H9 (cell line): ENCODE measurements at regions not wholly inside any gene's neighbourhood (a gene's known extent, or its start where the extent isn't known, plus 50 kb on each side); places are given as distances from the start of the nearest gene placed in this dataset.

Source experiments
- DNase-seq: peaks from one replicate; pipeline ENCODE4 v3.0.0-alpha.2; 2017
- H2AFZ ChIP-seq: one replicate; pipeline ENCODE4 v1.6.1; 2013; ENCODE audit warnings: mild to moderate bottlenecking, low read length, control low read depth, moderate library complexity
- H2AK5ac ChIP-seq: 2 replicates; pipeline ENCODE4 v1.6.1; 2013; ENCODE audit warnings: low read length, control low read depth, mixed read lengths; ENCODE audit not compliant: insufficient read length
- H2BK120ac ChIP-seq: one replicate; pipeline ENCODE4 v1.6.1; 2013; ENCODE audit warnings: low read depth, mild to moderate bottlenecking, low read length, control low read depth, inconsistent platforms; ENCODE audit not compliant: poor library complexity, severe bottlenecking
- H2BK12ac ChIP-seq: 2 replicates; pipeline ENCODE4 v1.6.1; 2013; ENCODE audit warnings: low read length, control low read depth, mixed read lengths, low read depth; ENCODE audit not compliant: insufficient read length
- H2BK15ac ChIP-seq: 2 replicates; pipeline ENCODE4 v1.6.1; 2013; ENCODE audit warnings: low read depth, low read length, control low read depth
- H2BK20ac ChIP-seq: one replicate; pipeline ENCODE4 v1.6.1; 2013; ENCODE audit warnings: low read depth, mild to moderate bottlenecking, low read length, control low read depth, inconsistent platforms; ENCODE audit not compliant: poor library complexity, severe bottlenecking
- H2BK5ac ChIP-seq: 2 replicates; pipeline ENCODE4 v1.6.1; 2013; ENCODE audit warnings: low read length, control low read depth, mixed read lengths; ENCODE audit not compliant: insufficient read length
- H3K14ac ChIP-seq: 2 replicates; pipeline ENCODE4 v1.6.1; 2013; ENCODE audit warnings: low read length, control low read depth; ENCODE audit not compliant: insufficient read depth
- H3K18ac ChIP-seq: 2 replicates; pipeline ENCODE4 v1.6.1; 2013; ENCODE audit warnings: low read depth, mild to moderate bottlenecking, mixed read lengths, low read length, control low read depth; ENCODE audit not compliant: insufficient read length
- H3K23ac ChIP-seq: 2 replicates; pipeline ENCODE4 v1.6.1; 2013; ENCODE audit warnings: low read length, control low read depth, mixed read lengths, low read depth; ENCODE audit not compliant: insufficient read length
- H3K23me2 ChIP-seq: 2 replicates; pipeline ENCODE4 v1.6.1; 2013; ENCODE audit warnings: low read depth, mild to moderate bottlenecking, mixed read lengths, low read length, control low read depth; ENCODE audit not compliant: insufficient read length, poor library complexity, severe bottlenecking
- H3K27ac ChIP-seq: 2 replicates; pipeline ENCODE4 v1.5.1; 2013; ENCODE audit warnings: low read length, control low read depth, mixed read lengths, low read depth; ENCODE audit not compliant: insufficient read length
- H3K27me3 ChIP-seq: 2 replicates; pipeline ENCODE4 v1.6.1; 2013; ENCODE audit warnings: low read length, control low read depth, inconsistent platforms; ENCODE audit not compliant: insufficient read depth
- H3K4ac ChIP-seq: 2 replicates; pipeline ENCODE4 v1.6.1; 2013; ENCODE audit warnings: low read depth, mild to moderate bottlenecking, control low read depth, inconsistent platforms, low read length, moderate library complexity
- H3K4me1 ChIP-seq: 2 replicates; pipeline ENCODE4 v1.6.1; 2013; ENCODE audit warnings: low read length, control low read depth, inconsistent platforms; ENCODE audit not compliant: insufficient read depth
- H3K4me2 ChIP-seq: 2 replicates; pipeline ENCODE4 v1.6.1; 2013; ENCODE audit warnings: low read length, control low read depth, mixed read lengths; ENCODE audit not compliant: insufficient read length, insufficient read depth
- H3K56ac ChIP-seq: 2 replicates; pipeline ENCODE4 v1.6.1; 2013; ENCODE audit warnings: low read depth, mild to moderate bottlenecking, mixed read lengths, low read length, control low read depth; ENCODE audit not compliant: insufficient read length
- H3K79me1 ChIP-seq: 2 replicates; pipeline ENCODE4 v1.6.1; 2013; ENCODE audit warnings: low read depth, mild to moderate bottlenecking, moderate library complexity, low read length, control low read depth, inconsistent platforms; ENCODE audit not compliant: insufficient read depth, poor library complexity, severe bottlenecking
- H3K79me2 ChIP-seq: 2 replicates; pipeline ENCODE4 v1.6.1; 2013; ENCODE audit warnings: low read length, control low read depth, inconsistent platforms; ENCODE audit not compliant: insufficient read depth
- H3K9ac ChIP-seq: 2 replicates; pipeline ENCODE4 v1.6.1; 2013; ENCODE audit warnings: low read length, control low read depth, mixed read lengths; ENCODE audit not compliant: insufficient read length; ENCODE audit errors: extremely low read depth
- H3K9me3 ChIP-seq: one replicate; pipeline ENCODE4 v1.6.1; 2013; ENCODE audit warnings: low read depth, low read length, inconsistent platforms; ENCODE audit not compliant: control insufficient read depth
- H3T11ph ChIP-seq: one replicate; pipeline ENCODE4 v1.6.1; 2013; ENCODE audit warnings: mild to moderate bottlenecking, low read length, control low read depth, inconsistent platforms
- H4K20me1 ChIP-seq: one replicate; pipeline ENCODE4 v1.6.1; 2013; ENCODE audit not compliant: control insufficient read depth, insufficient read length, insufficient read depth
- H4K5ac ChIP-seq: 2 replicates; pipeline ENCODE4 v1.6.1; 2013; ENCODE audit warnings: low read depth, mild to moderate bottlenecking, mixed read lengths, low read length, control low read depth; ENCODE audit not compliant: insufficient read length
- H4K8ac ChIP-seq: replicated peaks from 2 replicates; pipeline ENCODE4 v1.6.1; 2013; ENCODE audit warnings: low read length, control low read depth, mixed read lengths, low read depth; ENCODE audit not compliant: insufficient read length
- H4K91ac ChIP-seq: 2 replicates; pipeline ENCODE4 v1.6.1; 2013; ENCODE audit warnings: low read depth, mild to moderate bottlenecking, moderate library complexity, mixed read lengths, low read length, control low read depth; ENCODE audit not compliant: insufficient read length
- H3K27ac Mint-ChIP-seq, 3 experiments: 2 replicates in 2 of 3; 3 replicates in 1 of 3; pipeline ENCODE4 v1.8.0; 2020 to 2021; ENCODE audit warnings: mixed read lengths in 3 of 3, mild to moderate bottlenecking in 1 of 3, moderate library complexity in 1 of 3
- H3K27me3 Mint-ChIP-seq: 2 replicates; pipeline ENCODE4 v1.8.0; 2021; ENCODE audit warnings: low read depth, mild to moderate bottlenecking, moderate library complexity, mixed read lengths
- H3K36me3 Mint-ChIP-seq, 3 experiments: 2 replicates in 2 of 3; 3 replicates in 1 of 3; pipeline ENCODE4 v1.8.0; 2020 to 2021; ENCODE audit warnings: low read depth in 3 of 3, mixed read lengths in 3 of 3; ENCODE audit not compliant: insufficient read depth in 1 of 3
- H3K4me1 Mint-ChIP-seq, 2 experiments: 2 replicates each; pipeline ENCODE4 v1.8.0; 2020; ENCODE audit warnings: mixed read lengths in 2 of 2
- H3K4me3 Mint-ChIP-seq, 2 experiments: 2 replicates in 1 of 2; 3 replicates in 1 of 2; pipeline ENCODE4 v1.8.0; 2020 to 2021; ENCODE audit warnings: mild to moderate bottlenecking in 2 of 2, mixed read lengths in 2 of 2, moderate library complexity in 1 of 2
- H3K9me3 Mint-ChIP-seq, 2 experiments: 2 replicates in 1 of 2; 3 replicates in 1 of 2; pipeline ENCODE4 v1.8.0; 2020; ENCODE audit warnings: mild to moderate bottlenecking in 2 of 2, mixed read lengths in 2 of 2, moderate library complexity in 1 of 2
- WGBS: extraction: QIAGEN DNeasy Blood & Tissue Kit; methylation state at CpG from one replicate; pipeline ENCODE4 v1.1.7; 2013; ENCODE audit warnings: missing lambda C conversion rate, low lambda C conversion rate, mixed read lengths; ENCODE audit not compliant: insufficient read length; ENCODE audit errors: extremely low coverage; 5-methylcytosine and 5-hydroxymethylcytosine counted together
- TF ChIP-seq, protein P1 (sequence below): fragments of 200-600 bp; sonication (generic); conservative IDR thresholded peaks from 3 replicates; pipeline ENCODE4 v1.8.0; 2021; ENCODE audit warnings: antibody characterized with exemption, mild to moderate bottlenecking

DNA sequence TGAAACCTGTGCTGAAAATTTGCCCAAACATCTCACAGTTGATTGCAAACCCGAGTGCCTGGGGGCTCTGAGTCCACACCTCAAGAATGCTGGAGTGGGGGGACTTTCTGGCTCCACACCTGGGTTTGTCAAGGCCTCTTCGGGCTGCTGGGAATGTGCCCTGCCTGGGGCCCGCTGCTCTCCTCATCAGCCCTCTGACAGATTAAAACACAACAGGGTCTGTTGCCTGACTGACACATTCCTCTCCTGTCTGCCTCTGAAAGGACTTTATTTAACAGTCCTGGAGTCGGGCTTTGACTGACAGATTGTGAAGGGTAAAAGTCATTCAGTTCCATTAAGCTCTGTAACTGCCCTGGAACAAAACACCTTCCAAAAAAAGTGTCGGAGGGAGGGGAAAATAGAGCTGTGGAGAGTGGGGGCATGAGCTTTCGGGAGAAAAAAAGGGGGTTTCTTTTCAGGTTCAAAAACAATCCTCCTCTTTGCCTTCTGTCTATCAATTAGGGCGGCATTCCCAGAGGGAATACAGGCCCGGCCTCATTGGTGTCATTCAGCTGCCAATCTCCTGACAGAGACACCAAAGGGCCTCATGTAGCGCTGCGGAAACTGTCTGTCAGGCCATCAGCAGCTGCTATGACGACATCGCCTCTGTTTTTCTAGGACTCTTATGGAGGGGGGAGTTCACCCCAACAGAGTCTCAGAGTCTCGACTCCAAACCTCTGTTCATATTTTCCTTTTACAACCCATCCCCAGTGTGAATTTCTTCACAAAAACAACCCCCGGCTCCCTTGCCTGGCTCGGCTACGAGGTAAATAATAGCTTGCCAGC, 398.8 kb upstream of the NFE2L3 start:
- Histone ChIP-seq H4K91ac (no peak overlapping the region), H3K79me2 (no peaks in the 10 kb centered on the region), H3K27me3 (no peaks in the 10 kb centered on the region), H3K27ac (no peak overlapping the region), H3K23ac (no peak overlapping the region), H3K9me3 (no peaks in the 10 kb centered on the region), H3K14ac (no peak overlapping the region), H3K18ac (no peak overlapping the region), H3K9ac (no peak overlapping the region), H2BK15ac (no peak overlapping the region), H2BK5ac (no peak overlapping the region), H3K4me2 (no peak overlapping the region), H3T11ph (no peak overlapping the region), H3K4ac (no peak overlapping the region), H2AFZ (no peak overlapping the region), H3K56ac (no peak overlapping the region), H2BK20ac (no peak overlapping the region), H3K79me1 (no peaks in the 10 kb centered on the region), H4K20me1 (no peaks in the 10 kb centered on the region), H3K23me2 (no peaks in the 10 kb centered on the region), H4K8ac (no peak overlapping the region), H2BK120ac (no peak overlapping the region), H2BK12ac (no peak overlapping the region), H2AK5ac (no peak overlapping the region), H4K5ac (no peak overlapping the region), H3K4me1 (0 out of 2 replicates have a peak, but pooled peaks cover 4% of the 10 kb centered on the region)
- H3K4me1 Mint-ChIP-seq = peaks cover 31 to 36% of the 10 kb centered on the region in 2 experiments
- H3K27ac Mint-ChIP-seq = peak overlapping the region; percentile 30 to 87 (median 85); a peak in 5 of 7 replicates
- H3K9me3 Mint-ChIP-seq = no peaks in the 10 kb centered on the region
- DNase-seq = peak; percentile 51
- TF ChIP-seq, protein P1, sequence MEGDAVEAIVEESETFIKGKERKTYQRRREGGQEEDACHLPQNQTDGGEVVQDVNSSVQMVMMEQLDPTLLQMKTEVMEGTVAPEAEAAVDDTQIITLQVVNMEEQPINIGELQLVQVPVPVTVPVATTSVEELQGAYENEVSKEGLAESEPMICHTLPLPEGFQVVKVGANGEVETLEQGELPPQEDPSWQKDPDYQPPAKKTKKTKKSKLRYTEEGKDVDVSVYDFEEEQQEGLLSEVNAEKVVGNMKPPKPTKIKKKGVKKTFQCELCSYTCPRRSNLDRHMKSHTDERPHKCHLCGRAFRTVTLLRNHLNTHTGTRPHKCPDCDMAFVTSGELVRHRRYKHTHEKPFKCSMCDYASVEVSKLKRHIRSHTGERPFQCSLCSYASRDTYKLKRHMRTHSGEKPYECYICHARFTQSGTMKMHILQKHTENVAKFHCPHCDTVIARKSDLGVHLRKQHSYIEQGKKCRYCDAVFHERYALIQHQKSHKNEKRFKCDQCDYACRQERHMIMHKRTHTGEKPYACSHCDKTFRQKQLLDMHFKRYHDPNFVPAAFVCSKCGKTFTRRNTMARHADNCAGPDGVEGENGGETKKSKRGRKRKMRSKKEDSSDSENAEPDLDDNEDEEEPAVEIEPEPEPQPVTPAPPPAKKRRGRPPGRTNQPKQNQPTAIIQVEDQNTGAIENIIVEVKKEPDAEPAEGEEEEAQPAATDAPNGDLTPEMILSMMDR = no peak
- H3K4me3 Mint-ChIP-seq = no peak overlapping the region
- no peaks in the 10 kb centered on the region for H3K36me3 Mint-ChIP-seq
- WGBS = no CpG with 5 or more reads among the region's 16 CpGs
- H3K27me3 Mint-ChIP-seq = no peaks in the 10 kb centered on the region
